Activated naive CD8-positive, alpha-beta T cell treated with anti-CD3 and anti-CD28 coated beads, Interleukin-2, amount 50 U/mL, for 24 hours (primary cell): ENCODE measurements at regions not wholly inside any gene's neighbourhood (a gene's known extent, or its start where the extent isn't known, plus 50 kb on each side); places are given as distances from the start of the nearest gene placed in this dataset.
"Not testable (repeated sequence)": the region's sequence is repeated elsewhere in the genome, so short reads cannot be mapped to it uniquely, and the experiment has no call there.

Experiments used
- ATAC-seq: fragments of 150-1000 bp; cut with Tn5 transposase; one replicate; pipeline ENCODE4 v1.10.0; 2021
- DNase-seq: peaks from one replicate; pipeline ENCODE4 v3.0.0; 2021
- H3K27ac Mint-ChIP-seq: one replicate; pipeline ENCODE4 v1.8.0; 2021; ENCODE audit warnings: mild to moderate bottlenecking, mixed read lengths
- H3K27me3 Mint-ChIP-seq: one replicate; pipeline ENCODE4 v1.8.0; 2021; ENCODE audit warnings: mixed read lengths
- H3K36me3 Mint-ChIP-seq: one replicate; pipeline ENCODE4 v1.8.0; 2021; ENCODE audit warnings: low read depth, mixed read lengths
- H3K4me1 Mint-ChIP-seq: one replicate; pipeline ENCODE4 v1.8.0; 2021; ENCODE audit warnings: mixed read lengths
- H3K4me3 Mint-ChIP-seq: one replicate; pipeline ENCODE4 v1.8.0; 2021; ENCODE audit warnings: mild to moderate bottlenecking, moderate library complexity, mixed read lengths
- H3K9me3 Mint-ChIP-seq: one replicate; pipeline ENCODE4 v1.8.0; 2021; ENCODE audit warnings: mixed read lengths

DNA sequence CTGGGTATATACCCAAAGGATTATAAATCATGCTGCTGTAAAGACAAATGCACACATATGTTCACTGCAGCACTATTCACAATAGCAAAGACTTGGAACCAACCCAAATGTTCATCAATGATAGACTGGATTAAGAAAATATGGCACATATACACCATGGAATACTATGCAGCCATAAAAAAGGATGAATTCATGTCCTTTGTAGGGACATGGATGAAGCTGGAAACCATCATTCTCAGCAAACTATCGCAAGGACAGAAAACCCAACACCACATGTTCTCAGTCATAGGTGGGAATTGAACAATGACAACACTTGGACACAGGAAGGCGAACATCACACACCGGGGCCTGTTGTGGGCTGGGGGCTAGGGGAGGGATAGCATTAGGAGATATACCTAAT is 406.1 kb downstream of the NFIB start:
- not testable (repeated sequence) for DNase-seq, ATAC-seq, H3K27ac Mint-ChIP-seq, H3K4me1 Mint-ChIP-seq, H3K4me3 Mint-ChIP-seq, H3K27me3 Mint-ChIP-seq, H3K36me3 Mint-ChIP-seq
- peaks cover 16% of the 10 kb centered on the region for H3K9me3 Mint-ChIP-seq

DNA sequence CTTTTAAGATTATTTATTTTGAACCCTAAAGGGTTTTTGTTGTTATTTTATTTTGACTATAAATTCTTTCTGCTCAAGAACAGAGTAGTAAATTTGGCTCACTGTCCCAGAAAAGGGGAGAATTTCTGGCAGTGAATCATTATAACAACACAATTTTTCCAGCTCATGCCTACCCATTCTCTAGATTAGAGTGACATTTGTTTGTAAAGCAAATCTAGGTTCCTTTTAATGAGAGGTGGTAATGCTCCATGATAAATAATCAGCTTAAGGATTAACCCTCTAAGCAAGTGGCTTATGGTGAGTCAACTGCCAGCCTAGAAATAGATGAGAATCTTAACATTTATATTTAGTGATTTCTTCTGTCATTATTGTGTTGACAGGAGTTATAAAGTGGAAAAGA is 409.2 kb downstream of the NFIB start:
- ATAC-seq (no peak), DNase-seq (no peak)
- Mint-ChIP-seq H3K27ac (no peak overlapping the region), H3K9me3 (peaks cover 12% of the 10 kb centered on the region), H3K27me3 (no peaks in the 10 kb centered on the region), H3K36me3 (no peaks in the 10 kb centered on the region), H3K4me3 (no peak overlapping the region), H3K4me1 (no peaks in the 10 kb centered on the region)

DNA sequence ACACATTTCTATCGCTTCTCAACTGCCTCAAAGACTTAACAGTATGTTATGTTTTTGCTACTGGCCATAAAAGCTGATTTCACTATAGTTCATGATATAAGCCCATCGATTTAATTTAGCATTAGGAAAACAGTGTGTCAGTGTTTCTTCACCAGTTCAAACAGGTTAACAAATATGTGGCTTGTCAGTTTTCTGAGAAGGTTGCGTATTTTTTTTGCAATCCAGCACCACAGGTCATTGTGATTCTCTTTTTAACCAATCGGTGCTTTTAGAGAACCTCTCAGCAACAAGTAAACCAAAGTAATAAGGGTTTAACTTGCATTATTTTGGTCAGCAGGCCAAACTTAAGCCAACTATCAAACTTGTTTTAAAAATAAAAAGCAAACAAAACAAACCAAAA is 409.6 kb downstream of the NFIB start:
- Mint-ChIP-seq H3K36me3 (no peaks in the 10 kb centered on the region), H3K27ac (no peak overlapping the region), H3K4me1 (no peaks in the 10 kb centered on the region), H3K4me3 (no peak overlapping the region), H3K9me3 (peaks cover 12% of the 10 kb centered on the region), H3K27me3 (no peaks in the 10 kb centered on the region)
- ATAC-seq (no peak), DNase-seq (no peak)

DNA sequence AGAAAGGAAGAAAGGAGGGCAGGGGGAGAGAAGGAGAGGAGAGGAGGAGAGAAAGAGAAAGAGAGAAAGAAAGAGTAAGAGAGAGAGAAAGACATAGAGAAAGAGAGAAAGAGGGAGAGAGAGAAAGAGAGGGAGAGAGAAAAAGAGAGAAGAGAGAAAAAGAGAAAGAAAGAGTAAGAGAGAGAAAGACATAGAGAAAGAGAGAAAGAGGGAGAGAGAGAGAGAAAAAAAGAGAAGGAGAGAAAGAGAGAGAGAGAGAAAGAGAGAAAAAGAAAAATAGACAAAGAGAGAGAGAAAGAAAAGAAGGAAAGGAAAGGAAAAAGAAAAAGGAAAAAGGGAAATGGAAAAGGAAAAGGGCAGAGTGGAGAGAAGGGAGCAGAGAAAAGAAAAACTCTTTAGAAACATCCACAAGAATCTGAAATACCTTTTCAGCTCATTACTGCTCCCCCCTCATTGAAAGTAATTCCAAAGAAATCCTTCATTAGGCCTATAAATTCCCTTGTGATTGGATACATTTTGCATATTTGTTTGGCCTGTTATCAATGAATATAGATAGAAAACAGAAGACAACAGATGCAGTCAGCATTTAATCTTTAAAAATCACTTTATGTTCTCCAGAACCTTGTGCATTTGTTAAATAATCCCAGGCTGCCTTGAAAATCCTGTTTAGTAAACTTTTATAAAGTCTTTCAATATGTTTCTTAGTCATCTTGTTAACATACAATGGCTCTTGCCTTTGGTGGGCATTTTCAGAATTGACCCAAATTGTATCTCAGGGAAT is 411.5 kb downstream of the NFIB start:
- peaks cover 12% of the 10 kb centered on the region for H3K9me3 Mint-ChIP-seq
- ATAC-seq (no peak), DNase-seq (no peak)
- no peak overlapping the region for H3K4me3 Mint-ChIP-seq
- no peaks in the 10 kb centered on the region for H3K27me3 Mint-ChIP-seq
- no peaks in the 10 kb centered on the region for H3K4me1 Mint-ChIP-seq
- no peak overlapping the region for H3K27ac Mint-ChIP-seq
- no peaks in the 10 kb centered on the region for H3K36me3 Mint-ChIP-seq

DNA sequence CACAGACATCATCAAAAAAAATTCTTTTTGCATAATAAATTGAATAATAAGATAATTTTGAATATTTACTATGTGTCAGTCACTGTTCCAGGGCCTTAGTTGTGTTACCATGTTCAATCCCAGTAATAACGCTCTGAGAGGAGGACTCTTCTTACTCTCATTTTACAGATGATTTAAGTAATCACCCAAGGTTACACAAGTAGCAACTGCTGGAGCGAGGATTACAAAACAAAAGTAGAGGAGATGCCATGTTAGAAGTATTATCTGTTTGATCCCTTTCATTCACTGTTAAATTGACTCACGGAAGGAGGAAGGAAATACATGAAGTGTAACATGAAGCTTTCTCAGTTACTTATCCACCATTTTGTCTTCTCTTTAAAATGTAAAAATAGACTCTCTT is 412.8 kb downstream of the NFIB start:
- H3K27ac Mint-ChIP-seq: no peak overlapping the region
- H3K36me3 Mint-ChIP-seq: no peaks in the 10 kb centered on the region
- no peaks in the 10 kb centered on the region for H3K27me3 Mint-ChIP-seq
- ATAC-seq: no peak
- DNase-seq: no peak
- no peaks in the 10 kb centered on the region for H3K4me1 Mint-ChIP-seq
- no peak overlapping the region for H3K4me3 Mint-ChIP-seq
- H3K9me3 Mint-ChIP-seq: peaks cover 4% of the 10 kb centered on the region

DNA sequence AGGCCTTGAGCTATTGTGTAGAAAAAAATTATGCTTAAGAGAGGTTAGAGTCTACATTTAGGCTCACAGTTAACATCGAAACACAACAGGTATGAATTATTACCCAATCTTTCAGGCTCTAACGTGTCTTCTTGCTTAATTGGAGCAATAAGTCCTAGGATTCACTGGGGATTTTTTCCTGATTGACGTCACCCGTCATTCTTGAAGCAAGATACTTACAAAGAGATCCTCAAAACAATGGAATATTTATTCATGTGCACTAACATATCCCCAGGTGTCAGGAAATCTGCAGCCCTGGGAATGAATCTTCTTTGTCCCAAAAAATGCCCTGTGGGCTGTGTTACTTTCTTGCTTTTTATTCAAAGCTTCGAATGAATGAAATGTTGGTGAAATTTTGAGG is 413.5 kb downstream of the NFIB start:
- no peak for ATAC-seq
- no peaks in the 10 kb centered on the region for H3K27me3 Mint-ChIP-seq

DNA sequence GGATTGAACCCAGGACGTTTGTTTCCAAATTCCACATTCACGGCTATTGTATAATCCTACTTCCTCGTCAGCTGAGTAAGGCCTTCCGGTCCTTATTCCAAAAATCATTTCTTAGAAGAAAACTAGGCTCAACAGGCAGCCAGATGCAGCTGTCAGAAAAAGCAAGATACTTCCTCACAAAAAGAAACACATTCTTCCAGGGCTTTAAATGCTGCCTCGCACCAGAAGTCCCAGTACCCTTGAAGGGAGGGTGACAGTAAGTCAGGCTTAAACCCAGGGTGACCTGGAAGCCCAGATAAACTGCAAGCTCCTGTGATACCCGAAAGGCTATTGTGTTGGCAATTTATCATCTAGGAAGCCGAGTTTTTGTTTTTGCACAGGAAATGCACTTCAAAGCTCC is 414.0 kb downstream of the NFIB start:
- DNase-seq (no peak), ATAC-seq (no peak)
- Mint-ChIP-seq H3K4me1 (no peaks in the 10 kb centered on the region), H3K36me3 (no peaks in the 10 kb centered on the region), H3K27me3 (no peaks in the 10 kb centered on the region), H3K9me3 (no peaks in the 10 kb centered on the region), H3K27ac (no peak overlapping the region), H3K4me3 (no peak overlapping the region)

More for the DNA sequence above, 413.5 kb downstream of the NFIB start:
- Mint-ChIP-seq H3K36me3 (no peaks in the 10 kb centered on the region), H3K27ac (no peak overlapping the region), H3K9me3 (no peaks in the 10 kb centered on the region), H3K4me3 (no peak overlapping the region), H3K4me1 (no peaks in the 10 kb centered on the region)
- DNase-seq: no peak

DNA sequence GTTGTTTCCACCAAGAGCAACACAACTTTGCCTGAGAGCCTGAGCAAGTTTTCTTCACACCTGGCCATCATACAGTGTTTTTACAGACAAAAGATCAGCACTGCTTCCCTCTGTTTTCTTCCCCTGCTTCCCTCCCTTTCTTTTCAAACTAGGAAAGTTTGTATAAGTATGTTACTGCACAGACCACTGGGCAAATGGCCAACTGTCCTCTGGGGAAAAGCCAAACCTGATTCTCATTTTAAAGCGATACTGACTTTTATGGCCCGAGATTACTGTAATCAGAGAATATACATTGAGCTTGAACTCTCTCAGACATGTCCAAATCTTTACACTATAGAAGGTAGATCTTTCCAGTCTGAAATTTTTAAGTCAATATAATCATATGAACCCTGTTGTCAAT is 415.0 kb downstream of the NFIB start:
- no peak overlapping the region for H3K4me3 Mint-ChIP-seq
- H3K9me3 Mint-ChIP-seq: no peaks in the 10 kb centered on the region
- H3K27me3 Mint-ChIP-seq: no peaks in the 10 kb centered on the region
- ATAC-seq (no peak), DNase-seq (no peak)
- no peaks in the 10 kb centered on the region for H3K36me3 Mint-ChIP-seq
- no peak overlapping the region for H3K27ac Mint-ChIP-seq
- no peaks in the 10 kb centered on the region for H3K4me1 Mint-ChIP-seq

DNA sequence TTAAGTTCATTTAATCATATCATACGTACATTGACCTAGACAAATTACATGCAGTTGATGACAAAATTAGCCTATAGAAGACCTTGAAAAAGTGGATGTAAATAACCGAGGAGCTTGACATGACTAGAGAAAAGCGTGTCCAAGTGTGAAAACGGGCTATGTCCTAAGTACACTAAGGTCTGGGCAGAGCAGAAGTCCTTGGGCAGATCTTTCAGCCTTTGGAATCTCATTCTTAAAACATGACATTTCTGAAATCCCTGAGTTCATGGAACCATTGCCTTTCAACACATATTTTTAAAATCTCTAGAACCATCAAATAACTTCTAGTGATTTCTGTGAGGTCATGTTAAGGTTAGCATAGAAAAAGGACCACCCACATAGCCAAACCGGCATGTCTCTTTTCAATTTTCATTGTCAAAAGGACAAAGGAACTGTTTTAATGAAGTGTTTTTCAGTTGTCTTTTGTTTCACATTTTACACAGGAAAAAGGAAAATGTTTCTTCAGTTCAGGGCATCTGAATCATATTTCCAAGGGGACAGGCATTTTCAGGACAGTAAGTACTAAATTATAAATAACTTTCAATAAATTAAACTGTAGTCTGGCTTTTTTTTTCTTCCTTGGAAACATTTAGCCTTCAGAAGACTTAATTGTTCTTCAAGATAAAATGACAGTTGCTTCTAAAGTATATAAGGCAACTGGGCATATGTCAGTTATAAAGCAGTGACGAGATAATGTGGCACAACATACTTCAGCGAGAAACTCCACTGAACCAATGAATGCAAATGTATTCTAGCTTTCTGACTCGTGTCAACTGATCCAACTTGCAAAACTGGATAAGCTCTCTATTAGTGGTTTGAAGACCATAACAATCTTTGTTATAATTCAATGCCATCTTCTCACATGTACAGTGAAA is 416.8 kb downstream of the NFIB start:
- DNase-seq: no peak
- ATAC-seq: no peak
- Mint-ChIP-seq H3K4me1 (no peaks in the 10 kb centered on the region), H3K27ac (no peak overlapping the region), H3K4me3 (no peak overlapping the region), H3K36me3 (no peaks in the 10 kb centered on the region), H3K9me3 (peaks cover 4% of the 10 kb centered on the region), H3K27me3 (no peaks in the 10 kb centered on the region)

DNA sequence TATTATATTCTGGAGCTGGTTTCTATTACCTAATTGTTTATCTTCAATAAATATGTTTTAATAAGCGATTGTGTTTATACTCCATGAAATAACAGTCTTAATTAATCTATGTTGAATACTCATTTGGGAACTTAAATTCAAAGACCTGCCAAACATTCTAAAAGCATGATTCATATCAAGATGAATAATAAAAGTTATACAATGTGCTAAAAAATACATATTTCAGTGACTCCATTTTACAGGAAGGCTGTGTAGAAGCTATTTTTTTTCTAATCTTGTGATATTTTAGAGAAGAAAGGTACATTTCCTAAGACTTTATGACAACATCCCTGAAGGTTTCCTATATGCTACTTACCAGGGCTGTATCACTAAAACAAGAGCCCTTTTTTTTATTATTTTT is 417.9 kb downstream of the NFIB start:
- Mint-ChIP-seq H3K9me3 (peaks cover 4% of the 10 kb centered on the region), H3K27me3 (no peaks in the 10 kb centered on the region), H3K36me3 (no peaks in the 10 kb centered on the region), H3K4me1 (no peaks in the 10 kb centered on the region), H3K4me3 (no peak overlapping the region), H3K27ac (no peak overlapping the region)
- no peak for DNase-seq
- ATAC-seq: no peak

DNA sequence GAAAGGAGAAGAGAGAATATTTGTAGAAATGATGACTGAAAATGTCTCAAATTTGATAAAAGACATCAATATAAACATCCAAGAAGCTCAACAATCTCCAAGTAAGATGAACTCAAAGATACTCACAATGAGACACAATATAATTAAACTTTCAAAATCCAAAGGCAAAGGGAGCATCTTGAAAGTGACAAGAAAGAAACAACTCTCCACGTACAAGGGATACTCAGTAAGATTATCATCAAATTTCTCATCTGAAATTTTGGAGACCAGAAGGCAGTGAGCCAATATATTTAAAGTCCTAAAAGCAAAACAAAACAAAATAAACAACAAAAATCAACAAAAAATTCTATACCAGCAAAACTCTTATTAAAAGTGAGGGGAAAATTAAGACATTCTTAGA is 428.7 kb downstream of the NFIB start:
- no peak overlapping the region for H3K27ac Mint-ChIP-seq
- H3K9me3 Mint-ChIP-seq: peaks cover 43% of the 10 kb centered on the region
- no peak for DNase-seq
- H3K36me3 Mint-ChIP-seq: no peaks in the 10 kb centered on the region
- ATAC-seq: no peak
- H3K27me3 Mint-ChIP-seq: no peaks in the 10 kb centered on the region
- no peaks in the 10 kb centered on the region for H3K4me1 Mint-ChIP-seq
- no peak overlapping the region for H3K4me3 Mint-ChIP-seq

DNA sequence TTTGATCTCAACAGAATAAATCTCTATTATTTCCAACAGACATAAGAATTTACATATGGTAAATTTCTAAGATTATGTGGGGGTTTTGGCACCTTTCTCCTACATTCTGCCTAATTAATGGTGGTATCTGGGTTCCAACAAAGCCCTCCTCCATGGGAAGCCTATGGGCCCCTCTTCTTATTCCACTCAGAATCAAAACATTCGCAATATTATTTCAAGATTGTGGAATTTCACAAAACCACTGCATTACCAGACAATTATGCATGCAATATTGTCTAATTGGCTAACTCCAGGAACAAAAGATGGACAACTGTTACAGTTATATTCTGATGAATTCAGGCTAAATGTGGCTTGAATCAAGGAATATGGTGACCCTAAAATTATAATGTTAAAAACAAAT is 434.0 kb downstream of the NFIB start:
- H3K4me3 Mint-ChIP-seq: no peak overlapping the region
- no peak overlapping the region for H3K27ac Mint-ChIP-seq
- no peaks in the 10 kb centered on the region for H3K4me1 Mint-ChIP-seq
- ATAC-seq (no peak), DNase-seq (no peak)
- H3K9me3 Mint-ChIP-seq: peaks cover 34% of the 10 kb centered on the region
- no peaks in the 10 kb centered on the region for H3K27me3 Mint-ChIP-seq
- no peaks in the 10 kb centered on the region for H3K36me3 Mint-ChIP-seq

DNA sequence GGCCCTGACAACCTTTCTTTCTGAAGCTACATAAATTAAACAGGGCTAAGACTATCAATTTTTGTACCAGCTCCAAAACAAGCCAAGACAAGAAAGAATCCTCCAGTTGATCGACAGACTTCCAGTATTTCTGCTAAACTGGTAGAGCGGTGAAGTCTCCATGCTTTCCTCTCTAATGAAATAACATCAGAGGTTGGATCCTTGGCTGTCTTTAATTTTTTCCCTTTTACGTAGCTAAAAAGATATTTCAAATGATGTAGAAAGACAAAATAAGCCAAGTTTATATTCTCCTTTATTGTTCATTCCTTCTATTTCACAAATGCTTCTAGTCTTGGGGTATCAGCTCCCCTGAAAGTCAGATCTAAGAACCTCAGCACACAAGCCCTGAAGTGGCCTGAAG is 434.9 kb downstream of the NFIB start:
- Mint-ChIP-seq H3K4me3 (no peak overlapping the region), H3K36me3 (no peaks in the 10 kb centered on the region), H3K4me1 (no peaks in the 10 kb centered on the region), H3K27me3 (no peaks in the 10 kb centered on the region), H3K27ac (no peak overlapping the region), H3K9me3 (peaks cover 32% of the 10 kb centered on the region)
- ATAC-seq (no peak), DNase-seq (no peak)

DNA sequence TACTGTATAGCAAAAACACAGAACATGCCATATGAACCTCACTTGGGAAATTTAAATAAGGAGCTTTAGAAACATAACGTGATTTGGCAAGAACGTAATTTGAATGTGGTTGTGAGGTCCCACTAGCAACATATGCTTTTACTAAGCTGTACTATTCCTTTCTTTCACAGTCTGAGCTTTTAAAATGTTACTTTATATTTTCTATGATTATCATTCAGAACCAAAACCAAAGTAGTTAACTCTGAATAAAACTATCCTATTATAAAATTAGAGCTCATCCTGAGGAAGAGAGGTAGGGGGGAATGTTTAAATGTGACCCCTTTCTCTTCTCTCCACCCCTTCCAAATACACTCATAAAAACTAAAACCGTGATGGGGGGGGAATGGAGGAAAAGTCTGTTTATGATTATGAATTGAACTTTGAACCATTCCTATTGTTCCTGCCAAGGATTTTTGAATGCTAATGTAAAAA is 435.7 kb downstream of the NFIB start:
- no peak for DNase-seq
- Mint-ChIP-seq H3K4me1 (no peaks in the 10 kb centered on the region), H3K27ac (no peak overlapping the region), H3K4me3 (no peak overlapping the region), H3K27me3 (no peaks in the 10 kb centered on the region), H3K9me3 (peaks cover 30% of the 10 kb centered on the region), H3K36me3 (no peaks in the 10 kb centered on the region)
- no peak for ATAC-seq

DNA sequence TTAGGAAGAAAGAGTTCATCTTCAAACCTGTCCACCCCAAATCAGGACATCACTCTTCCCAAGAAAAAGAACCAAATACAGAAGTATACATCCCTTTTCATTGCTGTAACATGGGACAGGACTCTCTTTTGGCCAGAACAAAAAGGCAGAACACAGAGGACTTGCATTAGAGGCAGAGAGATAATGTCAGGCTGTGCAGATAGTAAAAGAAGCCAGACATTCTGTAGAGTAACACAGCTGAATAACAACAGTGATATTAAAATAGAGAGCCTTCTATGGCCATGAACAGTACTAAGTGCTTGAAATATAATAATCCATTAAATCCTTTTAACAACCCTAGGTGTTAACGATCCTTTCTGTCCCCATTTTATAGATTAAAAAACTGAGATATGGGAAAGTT is 437.2 kb downstream of the NFIB start:
- Mint-ChIP-seq H3K4me3 (no peak overlapping the region), H3K27ac (no peak overlapping the region), H3K4me1 (no peaks in the 10 kb centered on the region), H3K27me3 (no peaks in the 10 kb centered on the region), H3K9me3 (peaks cover 21% of the 10 kb centered on the region), H3K36me3 (no peaks in the 10 kb centered on the region)
- DNase-seq (no peak), ATAC-seq (no peak)
